Glomerular visceral epithelial cell (primary cell): ENCODE measurements at regions not wholly inside any gene's neighbourhood (a gene's known extent, or its start where the extent isn't known, plus 50 kb on each side); places are given as distances from the start of the nearest gene placed in this dataset.

Experiments used
- DNase-seq: peaks from one replicate; pipeline ENCODE4 v3.0.0-alpha.2; 2016; ENCODE audit errors: extremely low spot score

DNA sequence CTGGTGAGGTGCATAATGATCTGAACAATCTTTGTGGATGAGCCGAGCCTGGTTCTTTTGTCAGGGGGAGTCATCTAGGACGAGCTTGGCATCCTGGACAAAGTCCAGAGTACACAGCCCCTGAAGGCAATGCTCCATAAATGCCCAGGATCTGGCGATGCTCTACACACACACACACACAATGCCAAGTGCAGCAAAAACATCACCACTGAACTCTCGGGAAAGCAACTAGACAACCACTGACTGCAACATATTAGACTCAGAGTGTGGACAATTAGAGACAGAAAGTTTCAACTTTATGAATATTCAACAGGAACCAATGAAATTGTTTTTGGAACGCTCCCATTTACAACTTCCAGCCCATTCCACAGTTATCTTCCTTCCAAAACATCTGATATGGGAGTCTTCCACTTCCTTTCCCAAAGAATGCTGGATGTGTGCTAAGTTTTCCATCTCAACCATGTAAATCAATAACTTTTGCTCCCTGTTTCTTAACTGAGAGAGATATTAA, 227.6 kb upstream of the ANKRD55 start:
- no peak for DNase-seq

DNA sequence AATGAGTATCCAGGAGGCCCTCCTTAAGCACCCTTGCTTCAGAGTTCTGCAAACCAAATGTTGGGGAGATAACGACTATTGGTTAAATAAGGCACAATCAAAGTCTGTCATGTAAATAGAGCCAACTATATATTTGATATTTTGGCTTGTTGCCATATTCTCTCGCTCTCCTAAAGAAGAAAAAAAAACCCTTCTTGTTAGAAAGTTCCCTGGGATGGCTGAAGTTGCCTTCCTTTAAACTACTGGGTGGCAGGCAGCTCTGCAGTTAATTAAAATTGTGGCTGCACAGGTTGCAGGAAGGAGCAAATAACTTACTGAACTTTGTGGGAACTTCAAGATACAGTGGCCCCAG, 227.0 kb upstream of the ANKRD55 start:
- no peak for DNase-seq

DNA sequence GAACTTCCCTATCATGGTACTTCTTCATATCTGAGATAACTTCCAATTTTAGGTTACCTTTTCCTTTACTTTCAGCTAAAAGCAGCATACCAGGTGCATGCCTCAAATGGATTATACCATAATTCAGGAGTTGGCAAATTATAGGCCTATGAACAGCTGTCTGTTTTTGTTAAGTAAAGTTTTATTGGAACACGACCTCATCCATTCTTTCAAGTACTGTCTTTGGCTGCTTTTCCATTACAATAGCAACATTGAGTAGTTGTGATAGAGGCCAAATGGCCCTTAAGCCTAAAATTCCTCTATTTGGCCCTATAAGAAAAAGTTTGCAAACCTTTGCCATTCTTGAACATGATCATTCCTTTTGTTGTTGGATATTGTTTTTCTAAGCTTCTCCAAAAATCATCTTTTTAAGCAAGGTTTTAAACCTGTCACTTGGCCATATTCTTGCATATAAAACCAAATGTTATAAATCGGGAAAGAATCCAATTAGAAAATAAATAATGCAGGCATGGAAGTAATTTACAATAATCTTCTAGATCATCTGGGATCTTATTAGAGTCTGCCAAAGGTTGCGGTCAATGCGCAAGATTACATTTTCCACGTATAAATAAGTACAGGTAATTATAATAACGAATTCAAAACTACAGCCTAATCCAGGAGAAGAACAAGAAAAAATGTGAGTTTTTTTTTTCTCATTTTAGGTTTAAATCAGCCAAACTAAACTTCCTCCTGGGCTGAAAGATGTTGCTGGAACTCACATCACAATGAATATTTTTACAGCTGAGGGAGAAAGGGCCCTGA, 226.5 kb upstream of the ANKRD55 start:
- no peak for DNase-seq

DNA sequence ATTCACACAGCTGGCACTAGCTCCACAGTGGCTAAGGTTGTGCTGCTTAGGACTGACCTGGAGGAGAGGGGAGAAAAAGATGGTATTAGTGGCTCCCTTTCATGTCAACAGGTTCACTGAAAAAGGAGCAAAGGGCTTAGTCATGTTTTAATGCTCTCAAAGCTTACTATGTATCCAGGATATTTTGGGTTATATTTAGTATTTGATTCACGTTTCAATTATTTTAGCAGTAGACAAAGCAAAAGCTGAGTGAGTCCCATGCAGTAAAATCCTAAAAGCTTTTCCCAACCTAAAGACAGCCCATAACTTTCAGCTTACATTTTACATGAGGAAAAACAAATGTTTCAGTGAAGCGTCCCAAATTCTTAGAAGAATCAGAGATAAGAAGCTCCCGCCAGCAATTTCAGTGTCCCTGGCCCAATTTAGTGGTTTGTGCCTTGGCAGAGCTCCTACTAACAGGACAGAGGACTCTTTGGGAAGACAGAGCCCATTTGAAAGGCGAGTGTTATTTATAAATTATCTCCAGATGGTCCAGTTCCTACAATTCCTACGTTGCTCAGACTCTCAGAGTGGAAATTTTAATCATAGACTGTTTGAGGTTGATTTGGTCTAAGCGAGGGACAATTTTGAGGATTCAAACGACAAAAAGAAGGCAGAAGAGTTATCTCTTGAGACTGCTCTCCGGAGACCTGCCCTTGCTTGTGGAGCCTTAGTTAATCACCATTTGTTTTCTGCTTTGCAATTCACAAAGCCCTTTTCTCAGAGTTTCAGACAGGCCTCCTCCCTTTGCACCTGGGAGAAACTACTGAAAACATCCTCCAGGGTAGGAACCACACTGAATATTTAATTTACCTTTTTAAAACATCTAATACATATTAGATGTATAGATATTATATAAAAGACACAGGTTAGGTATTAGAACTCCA, 225.0 kb upstream of the ANKRD55 start:
- DNase-seq: no peak

DNA sequence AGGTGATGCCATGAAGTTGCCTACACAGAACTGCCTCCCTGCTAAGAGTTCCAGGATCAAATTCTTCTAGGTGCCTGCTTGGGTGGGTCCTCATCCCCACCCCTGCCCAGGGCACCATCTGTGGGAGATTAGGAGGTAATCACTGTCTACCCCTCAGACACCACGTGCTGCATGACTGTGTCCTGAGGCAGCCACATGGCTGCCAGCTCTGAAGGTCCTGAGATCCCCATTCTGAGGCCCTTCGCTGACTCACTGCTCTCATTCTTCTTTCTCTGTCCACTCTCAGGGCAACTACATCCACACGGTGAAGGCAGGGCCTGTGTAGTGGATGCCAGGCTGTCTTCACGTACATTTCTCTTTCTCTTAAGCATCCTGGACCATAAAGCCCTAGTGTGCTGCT, 222.9 kb upstream of the ANKRD55 start:
- DNase-seq: peak; percentile 47

DNA sequence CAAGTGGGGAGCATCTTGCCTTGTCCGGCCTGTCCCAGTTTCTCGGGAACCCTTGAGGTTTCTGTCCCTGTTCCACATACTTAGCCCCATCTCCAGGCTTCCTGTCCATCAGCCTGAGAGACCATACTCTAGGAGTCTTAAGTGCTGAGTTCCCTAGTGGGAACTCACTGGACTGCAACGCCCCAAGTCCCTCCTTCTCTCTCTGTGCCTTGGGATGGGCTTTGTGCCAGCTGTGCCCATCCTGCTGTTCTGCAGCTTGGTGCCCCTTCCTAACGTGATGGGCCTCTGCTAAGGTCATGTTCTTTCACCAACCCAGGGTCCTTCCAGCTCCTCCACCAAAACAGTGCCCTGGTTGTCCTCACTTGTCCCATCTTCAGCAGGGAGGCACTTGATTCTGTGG, 222.3 kb upstream of the ANKRD55 start:
- DNase-seq: no peak

DNA sequence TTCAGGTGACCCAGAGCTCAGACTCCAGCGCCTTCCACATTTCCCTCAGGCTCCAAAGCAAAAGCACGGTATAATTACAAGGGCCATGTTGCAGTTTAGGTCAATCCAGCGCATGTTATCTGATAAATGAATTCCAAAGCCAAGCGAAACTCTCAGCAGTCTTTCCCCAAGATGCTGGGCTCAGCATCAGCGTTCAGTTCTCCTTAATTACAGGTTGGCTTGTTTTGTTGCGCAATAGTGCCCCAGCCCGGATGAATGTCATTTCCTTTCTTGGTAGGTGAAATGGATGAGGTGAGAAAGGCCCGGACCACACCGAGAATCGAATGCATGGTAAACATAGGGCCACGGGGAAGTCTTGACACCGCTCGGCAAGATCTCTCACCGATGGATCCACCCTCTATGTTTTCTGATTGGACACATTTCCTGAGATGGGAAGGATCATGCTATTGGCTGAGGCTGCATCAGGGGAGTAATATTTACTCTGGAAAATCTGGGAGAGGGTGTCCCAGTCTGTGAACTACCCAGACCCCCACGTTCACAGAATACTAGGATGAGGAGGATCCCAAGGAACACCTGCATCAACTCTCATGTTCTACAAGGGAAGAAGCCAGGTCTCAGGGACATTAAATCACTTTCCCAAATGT, 221.2 kb upstream of the ANKRD55 start:
- no peak for DNase-seq

DNA sequence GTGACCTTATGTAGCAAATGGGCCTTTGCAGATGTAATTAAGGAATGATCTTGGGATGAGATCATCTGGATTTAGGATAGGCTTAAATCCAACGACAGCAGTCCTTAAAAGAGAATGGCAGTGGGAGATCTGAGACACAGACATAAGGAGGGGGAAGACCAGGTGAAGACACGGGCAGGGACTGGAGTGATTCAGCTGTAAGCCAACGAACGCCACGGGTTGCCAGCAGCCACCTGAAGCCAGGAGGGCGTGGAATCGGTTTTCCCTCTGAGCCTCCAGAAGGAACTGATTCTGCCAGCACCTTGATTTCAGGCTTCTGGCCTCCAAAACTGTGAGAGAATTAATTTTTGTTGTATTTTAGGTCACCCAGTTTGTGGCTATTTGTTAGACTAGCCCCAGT, 218.6 kb upstream of the ANKRD55 start:
- DNase-seq: no peak

DNA sequence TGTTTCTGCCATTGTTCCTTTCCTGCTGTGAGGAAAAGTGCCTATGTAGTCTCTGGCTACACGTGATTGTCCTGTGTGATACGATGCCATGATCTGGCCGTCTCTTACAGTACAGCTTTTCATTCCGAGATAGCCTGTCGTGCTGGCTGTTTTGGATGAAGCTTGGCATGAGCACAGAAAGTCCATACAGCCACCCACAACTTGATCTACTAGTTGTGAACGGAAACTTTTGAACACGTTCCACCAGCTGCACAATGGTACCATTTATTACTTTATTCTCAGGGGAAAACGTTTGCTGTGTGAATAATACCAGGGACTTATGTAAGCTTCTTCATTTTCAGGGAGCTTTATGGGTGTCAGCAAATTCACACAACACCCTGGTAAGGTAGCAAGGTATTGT, 217.6 kb upstream of the ANKRD55 start:
- no peak for DNase-seq

DNA sequence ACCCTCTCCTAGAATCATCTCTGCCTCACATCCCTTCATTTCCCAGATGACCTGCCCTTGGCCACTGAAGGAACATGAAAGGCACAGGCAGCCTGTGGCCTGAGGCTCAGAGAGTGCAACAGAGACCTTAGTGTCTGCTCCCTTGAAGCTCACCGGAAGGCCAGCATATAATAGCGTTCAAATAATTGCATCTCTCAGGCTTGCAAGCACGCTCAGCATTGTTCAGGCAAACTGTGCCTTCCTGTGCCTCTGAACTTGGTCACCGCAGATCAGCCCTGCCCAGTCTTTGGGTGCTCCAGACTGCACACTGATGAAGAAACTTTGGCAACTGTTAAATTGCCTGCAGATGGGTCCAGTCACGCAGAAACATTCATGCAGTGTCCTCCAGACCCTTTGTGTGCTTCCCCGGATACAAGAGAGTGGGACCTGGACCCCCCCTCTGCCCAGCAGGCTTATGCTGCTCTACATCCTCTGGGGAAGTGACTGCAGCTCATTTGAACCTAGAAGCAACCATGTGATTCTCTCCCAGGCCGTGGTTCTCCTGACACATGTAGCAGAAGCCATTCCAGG, 216.0 kb upstream of the ANKRD55 start:
- DNase-seq: no peak

DNA sequence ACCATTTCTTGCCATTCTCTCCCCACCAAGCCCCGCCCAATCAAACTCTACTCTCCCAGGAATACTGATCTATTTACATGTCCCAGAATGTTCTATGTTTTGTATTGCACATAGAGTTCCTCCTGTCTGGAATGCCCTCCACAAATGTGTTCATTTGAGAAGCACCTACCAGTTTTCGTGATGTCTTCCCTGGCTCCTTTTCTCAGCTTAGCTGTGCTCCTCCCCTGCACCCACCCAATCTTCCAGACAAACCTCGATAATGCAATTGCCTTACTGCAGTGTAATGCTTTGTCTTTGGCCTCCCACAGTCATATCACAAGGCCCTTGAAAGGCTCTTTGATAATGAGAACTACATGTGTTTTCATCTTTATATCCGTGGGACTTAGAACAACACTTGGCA, 214.5 kb upstream of the ANKRD55 start:
- no peak for DNase-seq

DNA sequence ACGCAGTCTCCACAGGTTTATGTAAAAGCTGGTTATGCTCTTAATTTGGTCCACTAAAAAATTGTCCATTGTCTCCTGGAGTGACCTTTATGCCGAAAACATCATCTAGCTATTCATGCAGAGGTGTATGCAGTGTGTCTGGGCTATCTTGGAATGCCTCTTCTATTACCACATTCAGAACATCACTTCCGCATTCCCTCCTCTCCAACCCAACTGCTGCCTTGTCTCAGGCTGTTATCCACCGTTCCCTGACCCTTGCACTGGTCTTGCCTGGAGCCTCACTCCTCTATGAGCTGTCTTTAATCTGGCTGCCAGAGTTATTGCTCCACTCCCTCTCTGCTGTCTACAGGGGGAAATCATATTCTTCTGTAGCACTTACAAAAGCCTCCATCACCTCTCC, 214.1 kb upstream of the ANKRD55 start:
- peak; percentile 73 for DNase-seq

DNA sequence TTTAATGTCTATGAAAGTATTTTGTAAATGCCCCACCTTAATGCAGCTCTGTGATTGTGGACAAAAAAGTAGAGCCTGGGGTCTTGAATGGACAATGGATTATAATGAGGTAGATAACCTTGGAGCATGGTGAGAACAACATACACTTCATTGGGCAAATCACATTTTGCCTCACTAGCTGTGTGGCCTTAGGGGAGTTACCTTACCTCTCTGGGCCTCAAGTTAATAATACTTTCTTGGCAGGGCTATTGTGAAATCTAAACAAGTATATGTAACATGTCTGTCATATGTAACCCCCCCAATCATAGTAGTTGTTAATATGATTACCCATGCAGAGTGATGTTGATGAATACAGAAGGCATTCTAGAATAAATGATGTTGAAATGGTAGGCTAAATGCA, 213.6 kb upstream of the ANKRD55 start:
- DNase-seq: no peak

DNA sequence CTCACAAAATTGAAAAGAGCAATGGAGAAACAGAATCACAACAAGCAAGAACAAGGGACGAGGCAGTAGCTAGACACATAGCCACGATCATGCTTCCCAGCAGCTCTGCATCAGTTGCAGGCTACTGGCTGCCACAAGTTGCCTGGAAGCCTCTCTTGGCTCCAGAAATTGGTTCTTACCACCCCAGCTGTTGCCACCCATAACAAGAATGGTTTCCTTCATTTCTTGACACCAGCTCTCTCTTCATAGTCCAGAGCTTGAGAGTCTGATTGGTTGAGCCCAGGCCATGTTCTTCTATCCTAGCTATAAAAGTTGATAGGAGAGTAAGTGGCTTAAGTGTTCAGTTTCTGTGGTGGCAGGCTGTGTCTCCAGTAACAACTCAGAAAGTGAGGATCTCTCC, 210.7 kb upstream of the ANKRD55 start:
- DNase-seq: no peak

DNA sequence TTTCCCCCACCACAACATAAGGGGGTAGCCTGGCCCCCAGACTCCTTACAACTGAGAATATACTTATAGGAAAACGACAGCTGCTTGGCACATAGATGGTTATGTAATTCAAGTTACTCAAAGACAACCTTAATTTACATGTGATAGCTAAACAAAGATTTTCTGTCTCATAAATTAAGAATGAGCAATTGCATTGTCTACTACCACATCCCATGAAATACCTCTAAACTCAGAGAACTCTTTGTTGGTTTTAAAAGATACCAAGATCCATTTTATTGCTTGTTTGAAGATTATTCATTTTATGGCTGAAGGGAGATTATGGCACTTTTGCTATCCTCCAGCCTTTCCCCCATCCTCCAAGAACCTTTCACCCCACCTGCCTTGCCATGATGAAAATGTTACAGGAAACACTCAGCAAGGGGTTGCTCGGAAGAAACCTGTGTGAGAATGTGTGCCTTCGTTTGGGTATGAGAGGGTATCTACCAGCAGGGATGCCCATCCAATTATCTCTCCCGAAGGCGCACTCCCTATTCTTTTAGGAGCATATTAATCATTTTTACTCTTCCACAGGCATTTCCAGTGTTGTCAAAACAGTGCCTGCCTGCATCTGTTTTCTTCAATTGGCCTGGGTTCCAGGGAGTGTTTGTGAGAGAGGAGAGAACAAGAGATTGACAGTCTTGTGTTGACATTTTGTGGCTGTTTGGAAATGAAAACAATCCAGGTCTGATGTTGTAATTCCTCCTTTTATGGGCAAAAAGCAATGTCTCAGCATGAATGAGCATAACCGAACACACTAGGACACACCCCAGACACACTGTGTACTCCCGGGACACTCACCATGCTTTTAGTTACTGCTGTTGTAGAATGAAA, 208.0 kb upstream of the ANKRD55 start:
- DNase-seq: no peak

DNA sequence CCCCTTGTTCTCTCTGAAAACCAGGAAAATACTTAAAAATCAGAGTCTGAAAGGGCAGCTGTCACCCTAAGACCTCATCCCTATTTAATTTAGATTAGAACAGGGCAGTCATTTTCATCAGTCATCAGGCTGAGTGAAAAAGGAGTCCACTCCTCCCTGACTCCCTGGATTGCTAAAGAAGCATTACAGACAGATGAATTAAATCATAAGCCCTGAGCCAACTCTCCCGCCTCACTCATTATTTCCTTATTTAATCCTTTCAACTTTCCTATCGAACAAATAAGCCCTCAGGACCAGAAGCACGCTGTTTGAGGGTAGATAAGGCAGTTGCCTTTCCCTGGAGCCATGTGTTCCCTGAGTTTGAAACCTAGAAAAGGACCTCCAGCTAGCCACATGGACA, 201.9 kb upstream of the ANKRD55 start:
- no peak for DNase-seq

DNA sequence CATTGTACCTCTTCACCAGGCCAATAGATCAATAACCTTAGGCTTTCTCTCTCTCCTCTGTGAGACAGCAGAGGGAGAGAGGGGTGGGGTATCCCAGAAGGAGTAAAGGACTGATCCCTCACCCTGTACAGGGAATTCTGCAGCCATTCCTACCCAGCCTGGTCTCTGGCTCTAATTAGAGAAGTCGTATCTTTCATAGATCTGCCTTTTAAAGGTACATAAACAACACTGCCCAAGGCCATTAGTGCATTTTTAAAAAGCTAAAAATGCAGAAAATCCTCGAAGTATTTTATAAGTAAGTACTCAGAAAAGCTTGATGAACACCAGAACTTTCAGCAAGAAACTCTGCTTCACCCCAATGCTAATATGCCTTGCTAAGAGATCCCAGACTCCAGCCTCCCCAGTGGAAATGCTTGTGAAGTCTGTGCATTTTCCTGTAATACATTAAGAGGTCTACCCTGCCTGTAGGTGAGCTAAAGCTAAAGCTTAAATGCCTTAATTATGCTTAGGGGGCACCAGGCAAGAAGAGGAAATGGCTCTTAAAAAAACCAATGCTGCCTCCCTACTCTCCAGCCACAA, 200.0 kb upstream of the ANKRD55 start:
- DNase-seq: no peak

DNA sequence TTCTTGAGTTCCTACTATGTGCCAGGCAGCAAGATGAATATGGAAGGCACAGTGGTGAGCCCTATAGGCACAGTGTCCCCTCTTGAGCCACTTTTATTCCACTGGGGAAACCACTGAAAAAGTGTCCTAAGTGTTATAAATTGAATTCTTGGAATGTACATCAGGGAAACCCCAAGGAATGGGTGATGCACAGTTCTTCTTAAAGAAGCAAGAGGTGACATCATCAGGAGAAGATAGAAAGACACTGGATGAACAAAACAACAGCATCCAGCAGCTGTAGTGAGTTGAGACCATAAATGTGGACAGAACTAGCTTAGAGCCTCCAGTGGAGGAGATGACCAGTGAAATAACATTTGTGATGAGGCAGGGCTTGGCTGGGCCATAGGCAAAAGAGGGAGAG, 199.2 kb upstream of the ANKRD55 start:
- DNase-seq: no peak

DNA sequence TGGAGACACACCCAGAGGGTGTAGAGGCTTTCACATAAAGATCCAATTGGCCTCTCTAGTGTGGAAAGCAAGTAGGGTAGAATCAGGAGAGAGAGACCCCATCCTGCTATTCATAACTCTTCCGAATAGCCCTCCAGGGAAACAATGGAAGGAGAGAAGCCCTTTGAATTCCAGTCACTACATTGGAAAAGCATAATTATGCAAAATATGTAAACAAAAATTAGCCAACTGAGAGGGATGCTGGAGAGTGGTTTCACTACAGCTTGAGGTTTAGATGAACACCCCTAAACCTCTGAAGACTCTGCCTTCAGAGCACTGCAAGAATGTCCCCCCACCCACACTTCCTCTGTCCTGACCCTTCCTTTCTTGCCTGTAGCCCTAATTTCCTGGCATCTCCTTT, 197.3 kb upstream of the ANKRD55 start:
- DNase-seq: no peak

DNA sequence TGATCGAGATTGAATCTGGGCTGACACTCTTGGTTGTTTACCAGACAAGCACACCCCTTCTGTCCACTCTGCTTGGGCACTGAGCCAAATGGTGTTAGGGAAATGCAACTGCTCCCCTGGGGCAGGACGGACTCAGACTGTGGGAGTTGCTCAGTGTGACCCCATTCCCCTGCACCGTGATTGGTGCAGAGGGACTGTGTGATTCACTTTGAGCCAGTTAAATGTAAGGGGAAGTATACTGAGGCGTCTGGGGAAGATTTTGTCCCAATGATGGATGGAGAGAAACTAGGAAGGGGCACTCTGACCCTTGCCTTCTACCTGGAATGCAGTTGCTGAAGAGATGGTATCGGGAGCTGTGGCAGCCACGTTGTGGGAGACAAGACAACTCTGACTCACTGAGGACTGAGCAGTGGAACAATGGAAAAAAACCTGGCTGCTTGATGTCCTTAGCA, 196.0 kb upstream of the ANKRD55 start:
- no peak for DNase-seq

DNA sequence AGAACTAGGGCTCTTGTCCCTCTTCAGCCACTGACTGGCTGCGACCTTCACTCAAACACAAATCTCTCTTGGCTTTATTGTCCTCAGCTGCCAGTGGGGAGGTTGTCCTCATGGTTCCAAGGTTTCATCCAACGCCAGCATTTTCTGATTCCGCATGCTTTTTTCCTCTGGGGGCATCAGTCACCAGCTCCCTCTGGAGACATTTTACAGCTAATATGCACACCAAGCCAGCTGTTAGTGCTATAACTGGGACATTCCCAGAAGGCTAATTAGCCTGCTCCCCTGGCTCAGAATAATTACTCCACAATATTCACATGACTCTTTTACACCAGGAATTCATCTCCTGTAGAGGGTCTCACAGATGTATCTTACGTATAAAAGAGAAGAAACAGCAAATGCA, 193.6 kb upstream of the ANKRD55 start:
- no peak for DNase-seq
